ENCODE measurements at regions not wholly inside any gene's neighbourhood (a gene's known extent, or its start where the extent isn't known, plus 50 kb on each side); places are given as distances from the start of the nearest gene placed in this dataset.

DNA sequence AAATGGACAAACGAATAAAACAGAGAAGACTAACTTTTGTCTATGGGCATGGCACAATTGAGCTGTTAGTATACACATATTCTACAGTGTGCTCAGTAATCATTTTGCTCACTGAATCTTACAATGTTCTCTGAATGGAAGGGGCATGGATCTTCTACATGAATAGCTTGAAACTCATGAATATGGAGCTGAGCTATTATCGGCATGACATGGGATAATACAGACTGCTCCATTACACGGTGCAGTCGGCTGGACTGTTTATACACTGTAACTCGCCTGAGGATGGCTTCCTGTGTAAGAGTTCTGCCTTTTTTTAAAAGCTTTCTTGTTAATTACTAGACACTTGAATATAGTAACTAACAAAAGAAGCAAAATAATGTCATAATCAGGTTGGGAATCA lies 368.5 kb upstream of the MAD2L1 start:
- no peaks in the 10 kb centered on the region for H3K36me3 Mint-ChIP-seq (ENCODE audit: insufficient read depth)
- no peak for DNase-seq
- H3K9me3 Mint-ChIP-seq: no peaks in the 10 kb centered on the region
- no peak overlapping the region for H3K4me3 Mint-ChIP-seq
- no peaks in the 10 kb centered on the region for H3K27me3 Mint-ChIP-seq (ENCODE audit: low read depth)
- ATAC-seq: no peak
- H3K4me1 Mint-ChIP-seq (ENCODE audit: low read depth): no peaks in the 10 kb centered on the region

DNA sequence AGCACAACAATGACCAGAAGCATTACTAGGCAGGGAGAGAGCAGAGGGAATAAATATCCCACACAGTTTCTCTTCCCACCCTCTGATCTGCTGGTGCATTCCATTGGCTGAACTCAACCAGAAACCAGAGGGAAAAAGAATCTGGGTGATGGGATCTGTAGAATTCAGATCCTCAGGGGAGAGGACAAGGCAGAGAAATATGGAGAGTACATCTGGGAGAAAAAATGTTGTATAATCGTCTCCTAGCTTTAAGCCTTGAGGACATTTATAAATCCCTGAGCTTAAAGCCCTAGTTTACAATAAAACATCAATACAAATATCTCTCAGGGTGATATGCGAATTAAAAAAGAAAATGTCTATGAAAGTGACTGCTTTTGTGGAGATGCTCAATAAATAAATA lies 368.1 kb upstream of the MAD2L1 start:
- H3K36me3 Mint-ChIP-seq (ENCODE audit: insufficient read depth): no peaks in the 10 kb centered on the region

GRCh38 chr4:120432301-120432860 lies 365.7 kb upstream of the MAD2L1 start:
- no peak for ATAC-seq
- no peak overlapping the region for H3K4me3 Mint-ChIP-seq
- no peaks in the 10 kb centered on the region for H3K9me3 Mint-ChIP-seq

More for the DNA sequence above, 368.1 kb upstream of the MAD2L1 start:
- Mint-ChIP-seq H3K4me1 (ENCODE audit: low read depth) (no peaks in the 10 kb centered on the region), H3K4me3 (no peak overlapping the region), H3K27me3 (ENCODE audit: low read depth) (no peaks in the 10 kb centered on the region), H3K9me3 (no peaks in the 10 kb centered on the region)
- no peak for ATAC-seq
- DNase-seq: no peak

DNA sequence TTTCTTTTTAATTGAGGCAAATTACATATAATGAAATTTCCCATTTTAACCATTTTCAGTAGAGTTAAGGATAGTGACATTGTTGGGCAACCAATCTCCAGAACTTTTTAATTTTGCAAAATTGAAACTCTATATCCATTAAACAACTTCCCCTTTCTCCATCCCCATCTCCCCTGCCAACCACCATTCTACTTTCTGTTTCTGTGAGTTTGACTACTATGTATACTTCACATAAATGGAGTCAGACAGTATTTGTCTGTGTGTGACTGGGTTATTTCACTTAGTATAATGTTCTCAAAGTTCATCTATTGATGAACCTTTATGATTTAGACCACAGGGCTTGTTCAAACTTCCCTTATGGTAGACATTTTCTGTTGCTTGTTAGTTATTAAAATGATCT lies 364.5 kb upstream of the MAD2L1 start:
- H3K36me3 Mint-ChIP-seq (ENCODE audit: insufficient read depth): no peaks in the 10 kb centered on the region
- no peaks in the 10 kb centered on the region for H3K27me3 Mint-ChIP-seq (ENCODE audit: low read depth)
- ATAC-seq (no peak), DNase-seq (no peak)
- no peaks in the 10 kb centered on the region for H3K4me1 Mint-ChIP-seq (ENCODE audit: low read depth)
- no peaks in the 10 kb centered on the region for H3K9me3 Mint-ChIP-seq
- H3K4me3 Mint-ChIP-seq: no peak overlapping the region

More at GRCh38 chr4:120432301-120432860, 365.7 kb upstream of the MAD2L1 start:
- Mint-ChIP-seq H3K36me3 (ENCODE audit: insufficient read depth) (no peaks in the 10 kb centered on the region), H3K27me3 (ENCODE audit: low read depth) (no peaks in the 10 kb centered on the region), H3K4me1 (ENCODE audit: low read depth) (no peaks in the 10 kb centered on the region)
- DNase-seq: no peak

GRCh38 chr4:120418146-120418545 lies 351.5 kb upstream of the MAD2L1 start:
- H3K4me1 Mint-ChIP-seq (ENCODE audit: low read depth): no peaks in the 10 kb centered on the region
- H3K4me3 Mint-ChIP-seq: no peak overlapping the region
- no peak for DNase-seq
- no peaks in the 10 kb centered on the region for H3K27me3 Mint-ChIP-seq (ENCODE audit: low read depth)
- H3K9me3 Mint-ChIP-seq: peaks cover 21% of the 10 kb centered on the region
- H3K36me3 Mint-ChIP-seq (ENCODE audit: insufficient read depth): no peaks in the 10 kb centered on the region
- ATAC-seq: no peak

GRCh38 chr4:120415896-120416295 lies 349.2 kb upstream of the MAD2L1 start:
- Mint-ChIP-seq H3K9me3 (peaks cover 24% of the 10 kb centered on the region), H3K4me3 (no peak overlapping the region), H3K4me1 (ENCODE audit: low read depth) (no peaks in the 10 kb centered on the region), H3K36me3 (ENCODE audit: insufficient read depth) (no peaks in the 10 kb centered on the region), H3K27me3 (ENCODE audit: low read depth) (no peaks in the 10 kb centered on the region)
- ATAC-seq (no peak), DNase-seq (no peak)

DNA sequence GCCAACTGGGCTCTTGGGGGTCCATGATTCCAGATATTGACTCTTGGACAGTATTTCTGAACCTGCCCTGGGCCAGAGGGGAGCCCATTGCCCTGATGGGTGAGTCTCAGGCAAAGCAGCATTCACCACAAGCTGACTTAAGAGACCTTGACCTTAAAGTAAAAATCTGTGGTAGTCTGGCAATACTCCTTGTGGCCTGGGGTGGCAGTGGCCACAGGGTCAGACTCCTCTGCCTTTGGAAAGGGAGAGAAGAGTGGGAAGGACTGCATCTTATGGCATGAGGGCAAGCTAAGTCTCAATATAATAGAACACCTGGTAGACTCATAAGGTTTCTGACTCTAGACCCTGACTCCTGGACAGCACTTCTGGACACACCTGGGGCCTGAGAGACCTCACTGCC lies 340.3 kb upstream of the MAD2L1 start:
- H3K36me3 Mint-ChIP-seq (ENCODE audit: insufficient read depth): no peaks in the 10 kb centered on the region

DNA sequence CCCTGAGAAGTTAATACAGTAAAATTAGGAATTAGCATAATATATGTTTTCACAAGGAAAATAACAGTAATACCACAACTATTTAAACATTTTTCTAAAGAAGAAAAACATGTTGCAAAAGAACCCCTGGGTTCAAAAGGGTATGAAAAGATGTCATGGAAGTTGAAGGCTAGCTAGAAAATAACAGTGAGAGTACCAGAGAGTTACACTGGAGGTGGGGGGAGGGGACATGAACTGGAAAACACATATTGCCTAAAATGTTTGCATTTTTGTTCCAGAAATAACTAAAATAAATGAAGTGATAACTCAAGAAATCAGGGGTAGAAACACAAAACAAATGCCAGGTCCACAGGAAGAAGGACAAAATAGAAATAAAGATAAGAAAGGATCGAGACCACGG lies 336.6 kb upstream of the MAD2L1 start:
- Mint-ChIP-seq H3K27me3 (ENCODE audit: low read depth) (no peaks in the 10 kb centered on the region), H3K9me3 (peaks cover 11% of the 10 kb centered on the region), H3K36me3 (ENCODE audit: insufficient read depth) (no peaks in the 10 kb centered on the region), H3K4me1 (ENCODE audit: low read depth) (no peaks in the 10 kb centered on the region), H3K4me3 (no peak overlapping the region)
- no peak for ATAC-seq
- no peak for DNase-seq

More for the DNA sequence above, 340.3 kb upstream of the MAD2L1 start:
- no peaks in the 10 kb centered on the region for H3K27me3 Mint-ChIP-seq (ENCODE audit: low read depth)
- DNase-seq (no peak), ATAC-seq (no peak)
- no peak overlapping the region for H3K4me3 Mint-ChIP-seq
- peaks cover 36% of the 10 kb centered on the region for H3K9me3 Mint-ChIP-seq
- no peaks in the 10 kb centered on the region for H3K4me1 Mint-ChIP-seq (ENCODE audit: low read depth)

GRCh38 chr4:120400441-120400840 lies 333.8 kb upstream of the MAD2L1 start:
- Mint-ChIP-seq H3K36me3 (ENCODE audit: insufficient read depth) (no peaks in the 10 kb centered on the region), H3K27me3 (ENCODE audit: low read depth) (no peaks in the 10 kb centered on the region), H3K4me1 (ENCODE audit: low read depth) (no peaks in the 10 kb centered on the region), H3K4me3 (no peak overlapping the region), H3K9me3 (no peaks in the 10 kb centered on the region)
- ATAC-seq (no peak), DNase-seq (no peak)

DNA sequence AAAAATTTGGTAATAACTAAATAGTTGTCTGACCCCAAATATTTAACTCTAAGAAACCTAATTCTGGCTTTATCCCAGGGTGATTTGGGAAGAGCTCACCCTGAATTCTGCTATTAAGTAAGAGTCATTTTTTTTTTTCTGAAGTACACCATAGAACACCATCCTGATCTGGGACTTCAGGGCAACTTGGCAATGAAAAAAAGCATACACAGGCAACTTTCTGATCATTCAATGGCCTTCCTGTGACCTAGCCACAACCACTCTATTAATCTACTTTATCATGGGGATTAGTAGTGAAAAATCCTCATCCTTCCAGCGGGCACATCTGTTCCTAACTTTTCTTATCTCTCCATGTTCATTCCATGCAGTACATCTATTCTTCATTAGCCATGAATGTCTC lies 333.2 kb upstream of the MAD2L1 start:
- Mint-ChIP-seq H3K4me1 (ENCODE audit: low read depth) (no peaks in the 10 kb centered on the region), H3K9me3 (no peaks in the 10 kb centered on the region), H3K27me3 (ENCODE audit: low read depth) (no peaks in the 10 kb centered on the region), H3K4me3 (no peak overlapping the region), H3K36me3 (ENCODE audit: insufficient read depth) (no peaks in the 10 kb centered on the region)
- ATAC-seq (no peak), DNase-seq (no peak)

GRCh38 chr4:120395746-120396145 lies 329.1 kb upstream of the MAD2L1 start:
- DNase-seq (no peak), ATAC-seq (no peak)
- H3K4me3 Mint-ChIP-seq: no peak overlapping the region
- H3K36me3 Mint-ChIP-seq (ENCODE audit: insufficient read depth): no peaks in the 10 kb centered on the region
- no peaks in the 10 kb centered on the region for H3K27me3 Mint-ChIP-seq (ENCODE audit: low read depth)
- H3K9me3 Mint-ChIP-seq: no peaks in the 10 kb centered on the region
- H3K4me1 Mint-ChIP-seq (ENCODE audit: low read depth): no peaks in the 10 kb centered on the region

DNA sequence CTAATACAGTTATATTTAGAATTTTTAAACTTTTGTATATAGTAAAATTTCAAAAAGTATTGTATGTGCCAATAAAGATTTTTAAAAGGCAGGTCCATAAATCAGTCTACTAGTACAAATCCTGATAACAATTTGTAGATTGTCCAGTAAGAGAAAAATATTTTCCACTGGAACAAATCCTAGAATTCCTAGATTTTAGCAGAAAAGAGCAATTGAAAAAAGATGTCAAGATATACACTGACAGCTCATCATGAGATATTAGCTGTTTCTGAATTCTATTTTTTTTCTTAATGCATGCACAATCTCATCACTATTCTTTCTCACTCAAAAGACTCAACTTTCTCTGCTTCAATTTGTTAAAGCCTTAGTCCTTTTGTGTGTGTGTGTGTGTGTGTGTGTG lies 289.2 kb upstream of the MAD2L1 start:
- DNase-seq (no peak), ATAC-seq (no peak)
- Mint-ChIP-seq H3K4me1 (ENCODE audit: low read depth) (no peaks in the 10 kb centered on the region), H3K27me3 (ENCODE audit: low read depth) (no peaks in the 10 kb centered on the region), H3K4me3 (no peak overlapping the region), H3K9me3 (no peaks in the 10 kb centered on the region), H3K36me3 (ENCODE audit: insufficient read depth) (no peaks in the 10 kb centered on the region)

DNA sequence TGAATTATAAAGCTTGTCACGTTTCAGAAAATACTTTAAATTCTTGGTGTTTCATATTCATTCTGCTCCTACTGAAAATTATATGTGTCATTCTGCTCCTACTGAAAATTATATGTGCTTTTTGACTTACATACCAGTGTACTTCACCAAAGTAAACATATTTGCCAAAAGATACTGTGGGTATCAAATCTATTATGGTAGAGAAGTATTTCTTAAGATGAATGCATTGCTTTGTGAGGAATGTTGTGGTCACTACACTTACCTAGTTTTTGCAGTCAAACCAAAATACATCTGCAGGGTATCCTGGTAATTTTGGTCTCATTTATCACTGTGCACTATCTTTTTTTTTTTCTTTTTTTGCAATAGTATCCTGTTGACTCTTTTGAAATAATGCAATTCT lies 287.7 kb upstream of the MAD2L1 start:
- ATAC-seq (no peak), DNase-seq (no peak)
- H3K9me3 Mint-ChIP-seq: no peaks in the 10 kb centered on the region
- no peaks in the 10 kb centered on the region for H3K27me3 Mint-ChIP-seq (ENCODE audit: low read depth)
- no peaks in the 10 kb centered on the region for H3K4me1 Mint-ChIP-seq (ENCODE audit: low read depth)
- no peak overlapping the region for H3K4me3 Mint-ChIP-seq
- H3K36me3 Mint-ChIP-seq (ENCODE audit: insufficient read depth): no peaks in the 10 kb centered on the region

DNA sequence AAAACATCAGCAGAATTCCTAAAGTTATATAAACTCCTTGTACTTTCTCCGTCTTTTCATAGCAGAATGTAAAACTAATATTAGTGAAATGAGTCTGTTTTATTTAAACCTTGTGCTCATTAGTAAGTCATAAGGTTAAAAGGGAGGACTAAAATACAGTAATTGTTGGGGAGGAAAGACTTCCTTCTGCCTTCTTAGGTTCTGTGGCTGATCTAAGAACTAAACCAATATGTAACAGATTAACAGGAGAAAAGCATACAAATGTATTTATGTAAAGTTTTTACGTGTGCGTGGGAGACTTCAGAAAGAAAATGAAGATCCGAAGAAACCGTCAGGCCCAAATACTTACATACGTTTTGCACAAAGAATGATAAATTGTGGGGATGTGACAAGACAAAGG lies 286.6 kb upstream of the MAD2L1 start:
- DNase-seq: no peak
- H3K4me3 Mint-ChIP-seq: no peak overlapping the region
- no peak for ATAC-seq
- no peaks in the 10 kb centered on the region for H3K4me1 Mint-ChIP-seq (ENCODE audit: low read depth)
- H3K27me3 Mint-ChIP-seq (ENCODE audit: low read depth): no peaks in the 10 kb centered on the region
- H3K9me3 Mint-ChIP-seq: no peaks in the 10 kb centered on the region
- H3K36me3 Mint-ChIP-seq (ENCODE audit: insufficient read depth): no peaks in the 10 kb centered on the region

DNA sequence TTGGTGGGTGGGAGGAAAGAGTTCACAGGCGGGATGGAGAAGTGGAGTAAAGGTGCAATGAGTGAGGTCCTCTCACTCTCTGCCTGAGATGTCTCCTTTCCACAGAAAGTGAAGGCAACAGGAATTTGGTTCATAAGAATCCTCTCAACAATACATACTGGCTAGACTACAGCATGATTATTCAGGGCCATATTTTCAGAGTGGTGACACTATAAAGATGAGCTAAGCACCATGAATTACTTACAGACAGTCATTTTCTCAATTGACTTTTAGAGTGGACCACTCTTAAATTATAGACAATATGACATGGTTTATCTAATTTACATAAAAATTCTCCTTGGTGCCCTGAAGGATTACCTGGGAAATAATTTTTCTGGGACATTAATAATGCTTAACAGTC lies 286.1 kb upstream of the MAD2L1 start:
- DNase-seq: no peak
- no peaks in the 10 kb centered on the region for H3K4me1 Mint-ChIP-seq (ENCODE audit: low read depth)
- no peaks in the 10 kb centered on the region for H3K36me3 Mint-ChIP-seq (ENCODE audit: insufficient read depth)
- no peak overlapping the region for H3K4me3 Mint-ChIP-seq
- no peaks in the 10 kb centered on the region for H3K9me3 Mint-ChIP-seq
- no peak for ATAC-seq
- no peaks in the 10 kb centered on the region for H3K27me3 Mint-ChIP-seq (ENCODE audit: low read depth)

DNA sequence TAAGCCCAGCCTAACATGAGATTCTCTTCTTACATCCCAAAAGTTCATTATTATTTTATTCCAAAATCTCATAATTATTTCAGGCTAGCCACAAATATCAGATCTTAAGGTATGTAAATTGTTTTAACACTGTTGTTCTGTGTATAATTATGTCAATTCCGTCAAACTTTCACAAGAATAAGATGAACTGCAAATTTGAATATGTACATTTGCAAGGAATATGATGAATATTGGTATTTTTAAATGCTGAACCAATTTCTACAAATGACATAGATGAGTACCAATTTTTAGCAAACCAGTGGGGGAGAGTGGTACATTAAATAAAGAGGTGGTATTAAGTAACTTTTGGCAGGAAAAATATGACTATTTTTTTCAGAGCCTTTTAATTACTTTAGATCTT lies 282.3 kb upstream of the MAD2L1 start:
- H3K4me3 Mint-ChIP-seq: no peak overlapping the region
- H3K9me3 Mint-ChIP-seq: no peaks in the 10 kb centered on the region
- ATAC-seq: no peak
- no peak for DNase-seq
- no peaks in the 10 kb centered on the region for H3K36me3 Mint-ChIP-seq (ENCODE audit: insufficient read depth)
- no peaks in the 10 kb centered on the region for H3K4me1 Mint-ChIP-seq (ENCODE audit: low read depth)
- H3K27me3 Mint-ChIP-seq (ENCODE audit: low read depth): peaks cover 1% of the 10 kb centered on the region
